GM19455 (cell line): ENCODE measurements at regions not wholly inside any gene's neighbourhood (a gene's known extent, or its start where the extent isn't known, plus 50 kb on each side); places are given as distances from the start of the nearest gene placed in this dataset.
"Not testable (repeated sequence)": the region's sequence is repeated elsewhere in the genome, so short reads cannot be mapped to it uniquely, and the experiment has no call there.

ENCODE experiments used
- ATAC-seq: cut with Tn5 transposase; IDR thresholded peaks from one replicate; pipeline ENCODE4 v1.9.1; 2021; ENCODE audit not compliant: unreplicated experiment

GRCh38 chr21:5975719-5976118, 4545.7 kb upstream of the TPTE start:
- ATAC-seq = not testable (repeated sequence)

DNA sequence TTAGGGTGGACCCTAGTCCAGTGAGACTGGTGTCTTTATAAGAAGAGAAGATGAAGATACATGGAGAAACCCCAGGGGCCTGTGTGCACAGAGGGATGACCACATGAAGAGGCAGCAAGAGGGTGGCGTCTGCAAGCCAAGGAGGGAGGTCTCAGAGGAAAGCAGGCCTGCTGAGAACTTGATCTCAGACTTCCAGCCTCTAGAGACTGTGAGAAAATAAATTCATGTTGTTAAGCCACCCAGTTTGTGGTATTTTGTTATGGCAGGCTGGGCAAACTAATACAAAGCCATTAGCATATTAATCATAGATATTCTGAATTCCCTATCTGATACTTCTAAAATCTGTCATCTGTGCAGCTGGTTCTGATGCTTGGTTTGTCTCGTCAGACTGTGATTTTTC, 4523.8 kb upstream of the TPTE start:
- not testable (repeated sequence) for ATAC-seq

GRCh38 chr21:6015422-6016057, 4505.8 kb upstream of the TPTE start:
- not testable (repeated sequence) for ATAC-seq

DNA sequence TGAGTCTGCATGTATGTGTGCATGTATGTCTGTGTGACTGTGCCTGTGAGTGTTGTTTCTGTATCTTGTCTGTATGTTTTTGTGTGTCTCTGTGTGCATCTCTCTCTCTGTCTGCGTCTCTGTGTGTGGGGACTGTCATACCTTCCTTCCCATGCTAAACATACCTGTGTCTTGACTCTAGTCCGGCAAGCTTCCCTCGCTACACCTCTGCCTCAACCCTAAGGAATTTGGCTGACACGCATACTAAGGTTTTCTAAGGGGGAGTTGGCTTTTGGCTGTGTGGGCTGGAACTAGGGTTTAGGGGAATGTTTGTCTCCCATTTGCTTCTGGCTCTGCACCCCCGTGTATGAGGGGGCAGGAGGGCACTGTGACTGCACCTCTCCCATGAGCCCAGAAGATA, 4500.9 kb upstream of the TPTE start:
- ATAC-seq = not testable (repeated sequence)

DNA sequence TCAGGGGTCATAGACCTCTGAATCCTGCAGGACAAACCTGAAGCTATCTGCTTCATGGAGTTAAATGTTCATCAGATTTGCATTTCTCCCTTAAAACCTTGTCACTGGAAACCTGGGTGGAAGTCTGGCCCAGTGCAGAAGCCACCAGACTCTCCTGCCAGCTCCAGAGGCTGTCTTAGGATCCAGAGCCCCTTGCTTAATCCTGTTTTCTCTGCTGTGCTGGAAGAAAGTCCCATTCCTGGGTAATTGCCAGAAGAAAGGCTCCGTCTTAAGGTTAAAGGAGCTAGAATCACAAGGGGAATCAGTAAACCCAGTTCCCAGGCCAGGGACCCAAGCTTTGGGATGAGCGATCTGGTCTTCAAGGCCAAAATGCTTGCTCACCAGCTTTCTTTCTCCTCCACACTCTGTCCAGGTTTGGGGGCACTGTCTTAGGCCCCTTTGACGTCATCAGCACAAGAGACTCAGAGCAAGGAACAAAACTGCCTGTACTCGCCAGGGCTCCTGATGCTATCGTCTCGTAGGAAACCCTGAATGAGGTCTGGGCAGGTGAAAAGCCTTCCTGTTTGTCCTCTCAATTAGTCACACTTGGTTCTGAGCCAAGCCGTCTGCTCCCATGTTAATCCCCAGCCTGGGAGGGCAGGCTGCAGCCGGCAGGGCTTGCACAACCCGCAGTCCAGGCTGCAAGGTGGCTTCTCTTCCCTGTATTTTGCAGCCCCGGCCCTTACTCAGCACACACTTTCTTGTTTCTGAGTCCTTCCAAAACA, 4500.2 kb upstream of the TPTE start:
- ATAC-seq = not testable (repeated sequence)

DNA sequence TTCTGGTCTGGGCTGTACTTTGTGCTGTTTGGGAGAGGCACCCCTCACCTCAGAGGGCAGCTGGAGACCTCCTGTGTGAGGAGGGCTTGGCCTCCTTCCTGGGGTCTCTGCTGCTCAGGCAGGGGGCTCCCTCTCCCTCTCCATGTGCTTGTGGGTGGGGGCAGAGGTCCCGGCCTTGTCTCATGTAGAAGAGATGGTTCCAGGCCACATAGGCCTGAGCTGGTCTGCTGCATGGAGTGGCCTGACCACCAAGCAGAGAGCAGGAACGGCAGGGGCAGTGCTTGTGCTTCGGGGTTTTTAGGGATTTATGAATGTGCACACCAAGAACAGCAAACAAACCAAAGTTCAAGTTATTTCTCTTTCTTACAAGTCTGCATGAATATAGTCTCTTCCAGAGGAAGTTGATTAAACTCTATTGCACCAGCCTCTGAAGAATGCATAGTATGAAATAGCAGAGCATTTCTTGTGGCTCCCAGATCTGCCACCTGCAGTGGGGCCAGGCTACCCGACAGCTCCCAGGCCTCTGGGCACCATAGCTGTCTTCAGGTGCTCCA, 4499.6 kb upstream of the TPTE start:
- not testable (repeated sequence) for ATAC-seq

- ATAC-seq = not testable (repeated sequence)
These were observed 4498.1 kb upstream of the TPTE start for GRCh38 chr21:6023331-6023730.

DNA sequence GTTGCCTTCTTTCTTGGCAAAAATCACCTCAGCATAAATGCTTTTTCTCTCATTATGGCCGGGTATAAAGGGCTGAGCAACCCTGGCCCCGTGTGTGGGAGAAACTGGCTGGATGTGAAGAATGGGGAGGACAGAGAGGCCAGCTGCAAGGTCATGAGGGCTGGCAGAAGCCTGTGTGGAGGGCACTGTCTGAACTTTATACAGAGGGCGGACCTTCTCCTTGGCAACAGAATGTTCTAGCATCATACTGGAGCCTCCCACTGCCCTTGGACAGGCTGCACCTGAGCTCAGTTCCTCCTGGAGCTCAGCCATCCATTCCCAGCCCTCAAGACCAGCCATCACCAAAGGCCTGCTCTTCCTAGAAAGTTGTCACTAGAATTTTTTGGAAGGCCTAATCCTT, 4496.2 kb upstream of the TPTE start:
- ATAC-seq = not testable (repeated sequence)

DNA sequence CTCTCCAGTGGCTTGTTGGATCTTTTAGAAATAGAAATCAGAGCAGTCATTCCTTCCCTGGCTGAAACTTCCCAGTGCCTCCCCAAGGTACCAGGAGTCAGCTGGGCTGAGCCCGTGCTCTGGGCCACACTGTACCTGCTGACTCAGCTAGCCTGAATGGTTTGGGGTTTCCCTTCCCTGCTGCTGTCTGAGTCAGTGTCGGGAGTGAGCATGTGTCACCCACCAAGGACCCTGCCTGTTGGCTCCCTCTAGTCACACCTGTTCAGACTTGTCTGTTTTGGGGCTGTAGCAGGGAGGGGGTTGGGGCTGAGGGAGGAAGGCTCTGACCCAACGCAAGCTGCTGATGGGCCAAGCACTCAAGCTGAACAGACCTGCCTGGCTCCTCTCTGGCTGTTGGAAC, 4493.9 kb upstream of the TPTE start:
- not testable (repeated sequence) for ATAC-seq

DNA sequence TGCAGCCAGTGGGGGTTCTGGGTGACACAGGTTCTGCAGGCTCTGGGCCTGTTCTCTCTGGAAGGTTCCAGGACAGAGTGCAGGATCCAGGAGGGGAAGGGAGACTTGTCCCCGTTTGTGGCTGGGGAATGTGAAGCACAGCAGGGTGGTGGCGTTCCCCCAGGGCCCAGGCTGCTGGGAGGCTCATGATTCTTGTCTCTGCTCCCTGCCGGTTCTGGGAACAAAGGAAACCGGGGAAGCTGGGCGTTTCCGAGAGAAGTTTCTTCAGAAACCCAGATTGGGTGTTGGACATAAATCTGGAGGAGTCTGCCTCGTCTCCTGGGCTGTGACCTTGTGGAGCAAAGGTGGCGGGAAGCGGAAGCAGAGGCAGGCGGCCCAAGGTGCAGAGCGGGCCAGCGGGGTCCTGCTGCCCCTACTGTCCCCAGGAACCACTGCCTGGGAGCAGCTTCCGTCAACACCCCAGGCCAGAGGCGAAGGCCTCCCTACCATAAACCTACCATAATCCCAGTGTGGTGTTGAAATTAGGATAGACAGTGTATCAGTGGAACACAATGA, 4487.2 kb upstream of the TPTE start:
- ATAC-seq = not testable (repeated sequence)

- not testable (repeated sequence) for ATAC-seq
These were observed 4486.4 kb upstream of the TPTE start for GRCh38 chr21:6034820-6035473.

DNA sequence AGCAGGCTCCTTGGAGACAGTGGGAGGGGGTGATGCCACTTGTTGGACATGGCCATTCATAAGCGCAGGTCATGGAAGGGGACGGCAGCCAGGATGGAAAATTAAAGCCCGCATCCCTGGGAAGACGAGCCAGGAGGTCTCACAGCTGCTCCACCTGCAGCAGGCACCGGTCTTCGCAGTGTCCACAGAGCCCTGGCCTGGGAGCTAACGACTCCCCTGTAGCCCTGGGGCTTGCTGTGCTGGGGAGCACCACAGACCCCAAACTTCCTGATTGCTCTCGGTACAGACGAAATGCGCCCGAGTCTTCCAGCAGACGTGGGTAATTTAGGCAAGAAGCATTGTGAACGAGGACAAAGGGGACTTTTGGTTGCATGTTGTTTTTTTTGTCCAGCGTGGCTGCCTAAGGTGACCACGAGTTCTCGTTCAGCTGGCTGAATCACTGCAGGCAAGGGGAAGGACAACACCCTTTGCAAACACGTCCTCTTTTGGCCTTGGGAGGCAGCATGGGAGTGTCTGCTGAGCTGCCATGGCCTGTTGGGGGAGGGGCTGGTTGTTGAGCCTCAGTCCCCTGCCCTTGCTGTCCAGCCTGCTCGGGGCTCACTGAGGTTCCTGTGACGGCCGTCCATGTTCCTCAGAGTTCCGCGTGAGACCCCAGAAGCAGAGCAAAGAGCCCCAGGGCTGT, 4485.8 kb upstream of the TPTE start:
- not testable (repeated sequence) for ATAC-seq

DNA sequence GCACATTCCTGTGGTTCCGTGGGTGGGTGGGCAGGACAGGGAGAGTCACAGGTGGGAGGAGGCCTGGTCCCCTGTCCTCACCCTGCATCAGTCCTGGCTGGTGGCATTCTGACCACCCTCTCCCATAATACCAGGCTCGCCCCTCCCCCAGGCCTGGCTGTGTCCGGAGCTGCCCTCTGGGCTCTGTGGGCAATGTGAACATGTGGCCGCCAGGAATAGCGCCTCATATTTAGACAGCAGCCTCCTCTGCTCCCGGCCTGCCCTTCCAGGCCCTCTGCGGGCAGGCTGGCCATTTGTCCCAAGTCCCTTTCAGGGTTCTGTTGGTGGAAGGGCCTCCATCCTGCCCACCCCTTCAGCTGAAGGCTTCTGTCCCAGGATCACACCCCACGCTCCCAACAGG, 4482.2 kb upstream of the TPTE start:
- ATAC-seq = not testable (repeated sequence)

DNA sequence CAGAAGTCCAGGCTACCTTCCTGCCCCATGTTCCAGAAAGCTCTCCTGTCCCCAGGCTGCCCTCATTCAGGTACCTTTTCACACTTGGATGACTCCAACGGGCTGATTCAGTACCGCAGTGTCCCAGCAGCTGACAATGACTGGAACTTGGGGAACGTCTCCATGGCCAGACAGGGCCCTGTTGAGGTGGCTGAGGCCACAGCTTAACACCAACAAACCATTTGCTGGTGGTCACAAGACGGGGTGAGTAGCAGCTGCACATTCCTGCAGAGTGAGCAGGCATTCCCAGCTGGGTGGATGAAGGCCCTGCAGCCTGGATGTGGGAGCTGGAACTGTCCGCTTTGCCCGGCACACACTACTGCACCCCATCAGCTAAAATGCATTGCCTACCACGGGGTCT, 4481.3 kb upstream of the TPTE start:
- not testable (repeated sequence) for ATAC-seq

DNA sequence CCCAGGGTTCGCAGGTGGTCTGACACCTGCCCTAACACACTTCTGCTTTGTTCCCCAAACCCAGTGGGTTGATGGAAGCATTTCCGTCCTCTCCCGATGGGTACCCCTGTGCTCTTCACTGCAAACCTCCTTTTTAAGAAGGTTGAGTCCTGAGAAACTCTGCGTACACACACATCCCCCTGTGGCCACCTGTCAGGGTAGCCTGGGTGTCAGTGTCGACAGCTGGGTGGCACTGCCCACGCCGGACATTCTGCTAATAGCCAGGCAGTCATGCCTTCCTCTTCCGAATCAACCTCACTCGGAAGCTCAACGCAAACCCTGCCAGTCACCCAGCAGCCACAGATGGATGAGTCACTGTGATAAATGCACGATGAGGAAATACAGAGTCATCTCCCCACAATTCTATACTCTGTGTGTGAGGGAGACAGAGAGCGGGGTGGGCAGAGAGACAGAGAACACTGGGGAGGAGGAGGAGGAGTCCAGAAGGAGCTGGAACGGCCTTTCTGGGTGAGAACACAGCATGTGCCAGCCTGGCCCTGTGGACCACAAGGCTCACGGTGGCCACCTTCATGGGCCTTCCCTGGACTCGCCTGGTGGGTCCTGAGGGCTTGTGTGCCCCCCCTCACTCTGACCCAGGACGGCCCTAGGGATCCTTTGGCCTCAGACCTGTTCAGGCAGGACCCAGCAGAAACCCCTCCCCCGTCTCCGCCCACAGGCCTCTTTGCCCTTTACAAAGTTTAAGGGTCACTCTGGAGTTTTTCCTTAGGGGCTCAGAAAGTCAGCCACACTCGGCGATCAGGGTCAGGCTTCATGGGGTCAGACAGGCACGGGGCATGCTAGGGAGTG, 4477.7 kb upstream of the TPTE start:
- ATAC-seq = not testable (repeated sequence)

GRCh38 chr21:6044695-6045094, 4476.7 kb upstream of the TPTE start:
- not testable (repeated sequence) for ATAC-seq

DNA sequence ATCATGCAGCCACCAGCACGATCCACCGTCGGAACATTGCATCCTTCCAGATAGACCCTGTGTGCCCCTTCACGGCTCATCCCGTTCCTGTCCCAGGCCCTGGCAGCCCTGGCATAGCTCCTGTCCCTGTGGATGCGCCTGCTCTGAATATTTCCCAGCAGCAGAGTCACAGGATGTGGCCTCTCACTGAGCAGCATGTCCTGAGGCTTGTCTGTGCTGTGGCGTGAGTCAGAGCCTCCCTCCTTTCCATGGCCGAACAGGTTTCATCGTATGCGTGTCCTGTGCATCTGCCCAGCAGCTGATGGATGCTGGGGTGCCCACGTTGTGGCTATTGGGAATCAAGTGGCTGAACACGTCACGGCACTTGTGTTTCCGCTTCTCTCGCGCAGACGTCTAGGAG, 4471.5 kb upstream of the TPTE start:
- not testable (repeated sequence) for ATAC-seq

- not testable (repeated sequence) for ATAC-seq
These were observed 4469.3 kb upstream of the TPTE start for GRCh38 chr21:6052109-6052508.

DNA sequence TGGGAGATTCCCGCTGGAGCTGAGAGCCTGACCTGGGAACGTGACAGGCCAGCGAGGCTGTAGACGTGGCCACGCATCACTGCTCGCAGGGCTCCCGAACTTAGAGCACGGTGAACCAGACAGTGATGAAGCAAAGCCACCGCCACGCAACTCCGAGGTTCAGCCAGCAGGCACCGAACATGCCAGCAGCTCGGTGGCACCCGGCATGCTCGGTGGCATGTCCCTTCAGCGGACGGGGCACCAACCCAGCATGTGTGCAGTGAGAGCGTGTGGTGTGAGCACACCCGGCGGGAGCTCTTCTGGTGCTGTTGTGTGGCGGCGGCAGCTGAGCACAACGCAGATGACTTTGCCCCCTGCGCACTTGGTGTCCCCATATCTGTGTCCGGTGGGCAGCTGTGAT, 4468.2 kb upstream of the TPTE start:
- not testable (repeated sequence) for ATAC-seq

GRCh38 chr21:6058997-6059396, 4462.4 kb upstream of the TPTE start:
- ATAC-seq = not testable (repeated sequence)
